Fibroblast of lung (primary cell): ENCODE measurements at regions not wholly inside any gene's neighbourhood (a gene's known extent, or its start where the extent isn't known, plus 50 kb on each side); places are given as distances from the start of the nearest gene placed in this dataset.

Experiments used
- DNase-seq, 2 donors: peaks; one replicate each; pipeline versions ENCODE4 v3.0.0 to v3.0.0-alpha.2; 2010; ENCODE audit warnings: low read depth in 2 of 2
- H2AFZ ChIP-seq: 2 replicates; pipeline ENCODE4 v1.5.1; 2012; ENCODE audit warnings: low read length, control low read depth, inconsistent platforms
- H3K27ac ChIP-seq: 2 replicates; pipeline ENCODE4 v1.5.1; 2011; ENCODE audit warnings: low read length, control low read depth; ENCODE audit not compliant: insufficient read depth
- H3K27me3 ChIP-seq: 2 replicates; pipeline ENCODE4 v1.5.1; 2011; ENCODE audit warnings: mild to moderate bottlenecking, low read length; ENCODE audit not compliant: control insufficient read depth, insufficient read depth
- H3K36me3 ChIP-seq: 2 replicates; pipeline ENCODE4 v1.5.1; 2011; ENCODE audit warnings: low read length; ENCODE audit not compliant: control insufficient read depth, insufficient read depth
- H3K4me1 ChIP-seq: 2 replicates; pipeline ENCODE4 v1.5.1; 2011; ENCODE audit warnings: low read length; ENCODE audit not compliant: control insufficient read depth, insufficient read depth; ENCODE audit errors: extremely low read depth
- H3K4me2 ChIP-seq: 2 replicates; pipeline ENCODE4 v1.5.1; 2011; ENCODE audit warnings: low read length, control low read depth; ENCODE audit not compliant: insufficient read depth; ENCODE audit errors: extremely low read depth
- H3K4me3 ChIP-seq, 4 experiments: fragments of 200-600 bp in 1 of 4; sonication (generic) in 1 of 4; replicated peaks in 1 of 4; 2 replicates each; pipeline ENCODE4 v1.5.1; 2011 to 2016; ENCODE audit warnings: low read length in 4 of 4, low read depth in 3 of 4, mild to moderate bottlenecking in 3 of 4, control low read depth in 2 of 4, inconsistent platforms in 1 of 4, mixed read lengths in 1 of 4; ENCODE audit not compliant: insufficient read depth in 1 of 4; ENCODE audit errors: control extremely low read depth in 1 of 4
- H3K79me2 ChIP-seq: 2 replicates; pipeline ENCODE4 v1.5.1; 2012; ENCODE audit warnings: mild to moderate bottlenecking, low read length, inconsistent platforms; ENCODE audit not compliant: control insufficient read depth, insufficient read depth
- H3K9ac ChIP-seq: 2 replicates; pipeline ENCODE4 v1.5.1; 2011; ENCODE audit warnings: mild to moderate bottlenecking, low read length, control low read depth; ENCODE audit not compliant: insufficient read depth
- H3K9me3 ChIP-seq: 2 replicates; pipeline ENCODE4 v1.5.1; 2012; ENCODE audit warnings: low read depth, low read length; ENCODE audit not compliant: control insufficient read depth, insufficient read depth
- H4K20me1 ChIP-seq: 2 replicates; pipeline ENCODE4 v1.5.1; 2011; ENCODE audit warnings: low read length; ENCODE audit not compliant: control insufficient read depth, insufficient read depth; ENCODE audit errors: extremely low read depth
- EZH2 ChIP-seq: IDR thresholded peaks from 2 replicates; pipeline ENCODE4 v1.5.1; 2012; ENCODE audit warnings: low read length, control low read depth, mild to moderate bottlenecking; ENCODE audit errors: missing control alignments
- TF ChIP-seq, protein P1 (sequence below), 2 donors: IDR thresholded peaks in 1 of 2; conservative IDR thresholded peaks in 1 of 2; 1 replicate in 1 of 2; 2 replicates in 1 of 2; pipeline ENCODE4 v1.5.1; 2011 to 2012; ENCODE audit warnings: low read length in 2 of 2, control low read depth in 1 of 2, inconsistent platforms in 1 of 2, low read depth in 1 of 2, mild to moderate bottlenecking in 1 of 2

GRCh38 chr9:23467276-23467675, 358.8 kb downstream of the ELAVL2 start:
- Histone ChIP-seq H3K4me1 (no peaks in the 10 kb centered on the region), H3K79me2 (no peaks in the 10 kb centered on the region), H3K9ac (no peak overlapping the region), H3K27me3 (no peaks in the 10 kb centered on the region), H2AFZ (no peak overlapping the region), H3K9me3 (no peaks in the 10 kb centered on the region), H3K4me2 (no peak overlapping the region), H3K36me3 (no peaks in the 10 kb centered on the region), H3K27ac (no peak overlapping the region), H4K20me1 (no peaks in the 10 kb centered on the region), H3K4me3 (no peak overlapping the region)
- TF ChIP-seq, protein P1, sequence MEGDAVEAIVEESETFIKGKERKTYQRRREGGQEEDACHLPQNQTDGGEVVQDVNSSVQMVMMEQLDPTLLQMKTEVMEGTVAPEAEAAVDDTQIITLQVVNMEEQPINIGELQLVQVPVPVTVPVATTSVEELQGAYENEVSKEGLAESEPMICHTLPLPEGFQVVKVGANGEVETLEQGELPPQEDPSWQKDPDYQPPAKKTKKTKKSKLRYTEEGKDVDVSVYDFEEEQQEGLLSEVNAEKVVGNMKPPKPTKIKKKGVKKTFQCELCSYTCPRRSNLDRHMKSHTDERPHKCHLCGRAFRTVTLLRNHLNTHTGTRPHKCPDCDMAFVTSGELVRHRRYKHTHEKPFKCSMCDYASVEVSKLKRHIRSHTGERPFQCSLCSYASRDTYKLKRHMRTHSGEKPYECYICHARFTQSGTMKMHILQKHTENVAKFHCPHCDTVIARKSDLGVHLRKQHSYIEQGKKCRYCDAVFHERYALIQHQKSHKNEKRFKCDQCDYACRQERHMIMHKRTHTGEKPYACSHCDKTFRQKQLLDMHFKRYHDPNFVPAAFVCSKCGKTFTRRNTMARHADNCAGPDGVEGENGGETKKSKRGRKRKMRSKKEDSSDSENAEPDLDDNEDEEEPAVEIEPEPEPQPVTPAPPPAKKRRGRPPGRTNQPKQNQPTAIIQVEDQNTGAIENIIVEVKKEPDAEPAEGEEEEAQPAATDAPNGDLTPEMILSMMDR (conservative IDR thresholded peaks at IDR 0.05 in 1 of 2, IDR thresholded peaks at IDR 0.05 in 1 of 2; ENCODE audit: low read depth in 1 of 2, low read length in 2 of 2) = no peak
- no peak for TF ChIP-seq EZH2
- no peak for DNase-seq

DNA sequence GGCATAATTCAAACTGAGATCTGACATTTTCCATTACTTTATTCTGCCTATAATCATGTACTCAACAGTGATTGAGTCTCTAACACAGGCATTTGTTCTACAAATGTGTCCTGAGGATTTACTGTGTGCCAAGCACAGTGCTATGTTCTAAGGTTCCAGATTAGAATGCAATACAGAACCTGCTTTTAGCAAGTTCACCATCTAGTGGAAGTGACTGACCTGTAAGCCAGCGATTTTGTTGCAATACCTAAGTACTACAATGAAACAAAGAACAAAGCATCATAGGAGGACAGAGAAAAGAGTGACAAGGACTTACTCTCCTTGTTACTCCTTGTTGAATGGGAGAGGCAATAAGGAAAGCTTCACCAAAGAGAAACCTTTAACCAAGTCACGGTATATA, 348.1 kb downstream of the ELAVL2 start:
- Histone ChIP-seq H3K9me3 (no peaks in the 10 kb centered on the region), H4K20me1 (no peaks in the 10 kb centered on the region), H3K27me3 (no peaks in the 10 kb centered on the region), H3K4me2 (no peak overlapping the region), H3K79me2 (no peaks in the 10 kb centered on the region), H3K27ac (no peak overlapping the region), H2AFZ (no peak overlapping the region), H3K9ac (no peak overlapping the region), H3K4me1 (no peaks in the 10 kb centered on the region), H3K36me3 (no peaks in the 10 kb centered on the region), H3K4me3 (no peak overlapping the region)
- DNase-seq = no peak
- TF ChIP-seq, protein P1 (conservative IDR thresholded peaks at IDR 0.05 in 1 of 2, IDR thresholded peaks at IDR 0.05 in 1 of 2; ENCODE audit: low read depth in 1 of 2, low read length in 2 of 2) = no peak
- no peak for TF ChIP-seq EZH2

DNA sequence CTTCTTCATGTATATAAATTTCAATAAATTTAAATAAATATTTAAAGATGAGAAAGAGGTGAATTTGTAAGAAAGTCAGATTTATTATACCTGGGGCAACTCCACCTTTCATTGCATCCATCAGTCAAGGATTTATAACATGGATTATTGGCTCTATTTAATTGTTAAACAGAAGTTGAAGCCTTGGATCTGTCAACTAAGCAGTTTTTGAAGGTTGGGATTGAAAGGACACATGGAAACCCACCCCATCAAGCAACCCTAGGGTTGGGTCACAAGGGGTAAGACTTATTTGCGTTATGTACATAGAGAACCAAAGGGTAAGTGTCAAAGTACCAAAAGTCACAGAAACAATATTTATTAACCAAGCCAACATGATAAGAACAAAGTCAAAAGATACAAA, 342.5 kb downstream of the ELAVL2 start:
- TF ChIP-seq EZH2 = no peak
- TF ChIP-seq, protein P1 (conservative IDR thresholded peaks at IDR 0.05 in 1 of 2, IDR thresholded peaks at IDR 0.05 in 1 of 2; ENCODE audit: low read depth in 1 of 2, low read length in 2 of 2) = no peak
- no peak overlapping the region for H3K27ac ChIP-seq
- no peaks in the 10 kb centered on the region for H3K9me3 ChIP-seq
- no peak overlapping the region for H2AFZ ChIP-seq
- DNase-seq = no peak
- no peaks in the 10 kb centered on the region for H3K36me3 ChIP-seq
- no peaks in the 10 kb centered on the region for H3K79me2 ChIP-seq
- no peaks in the 10 kb centered on the region for H3K4me1 ChIP-seq
- no peak overlapping the region for H3K4me2 ChIP-seq
- no peak overlapping the region for H3K4me3 ChIP-seq
- no peak overlapping the region for H3K9ac ChIP-seq
- H3K27me3 ChIP-seq = no peaks in the 10 kb centered on the region
- H4K20me1 ChIP-seq = no peaks in the 10 kb centered on the region
